ENCODE measurements at regions not wholly inside any gene's neighbourhood (a gene's known extent, or its start where the extent isn't known, plus 50 kb on each side); places are given as distances from the start of the nearest gene placed in this dataset.

- no peaks in the 10 kb centered on the region for H3K4me1 Mint-ChIP-seq
- TF ChIP-seq, protein P1, sequence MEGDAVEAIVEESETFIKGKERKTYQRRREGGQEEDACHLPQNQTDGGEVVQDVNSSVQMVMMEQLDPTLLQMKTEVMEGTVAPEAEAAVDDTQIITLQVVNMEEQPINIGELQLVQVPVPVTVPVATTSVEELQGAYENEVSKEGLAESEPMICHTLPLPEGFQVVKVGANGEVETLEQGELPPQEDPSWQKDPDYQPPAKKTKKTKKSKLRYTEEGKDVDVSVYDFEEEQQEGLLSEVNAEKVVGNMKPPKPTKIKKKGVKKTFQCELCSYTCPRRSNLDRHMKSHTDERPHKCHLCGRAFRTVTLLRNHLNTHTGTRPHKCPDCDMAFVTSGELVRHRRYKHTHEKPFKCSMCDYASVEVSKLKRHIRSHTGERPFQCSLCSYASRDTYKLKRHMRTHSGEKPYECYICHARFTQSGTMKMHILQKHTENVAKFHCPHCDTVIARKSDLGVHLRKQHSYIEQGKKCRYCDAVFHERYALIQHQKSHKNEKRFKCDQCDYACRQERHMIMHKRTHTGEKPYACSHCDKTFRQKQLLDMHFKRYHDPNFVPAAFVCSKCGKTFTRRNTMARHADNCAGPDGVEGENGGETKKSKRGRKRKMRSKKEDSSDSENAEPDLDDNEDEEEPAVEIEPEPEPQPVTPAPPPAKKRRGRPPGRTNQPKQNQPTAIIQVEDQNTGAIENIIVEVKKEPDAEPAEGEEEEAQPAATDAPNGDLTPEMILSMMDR (IDR thresholded peaks at IDR 0.05) = no peak
- ChIA-PET CTCF (no interaction called here), POLR2A (no interaction called here)
- H3K27me3 Mint-ChIP-seq = peaks cover 3% of the 10 kb centered on the region
- H3K27ac Mint-ChIP-seq = no peak overlapping the region
- H3K9me3 Mint-ChIP-seq = peaks cover 11% of the 10 kb centered on the region
- peaks cover 2% of the 10 kb centered on the region for H3K36me3 Mint-ChIP-seq (ENCODE audit: low read depth)
- no peak for ATAC-seq (ENCODE audit: low read depth)
- H3K4me3 Mint-ChIP-seq = no peak overlapping the region
- DNase-seq = no peak
- intact Hi-C loops (cut with micrococcal nuclease) = no loop called here
Measured at GRCh38 chr2:105584435-105585010, 160.2 kb upstream of the NCK2 start.

DNA sequence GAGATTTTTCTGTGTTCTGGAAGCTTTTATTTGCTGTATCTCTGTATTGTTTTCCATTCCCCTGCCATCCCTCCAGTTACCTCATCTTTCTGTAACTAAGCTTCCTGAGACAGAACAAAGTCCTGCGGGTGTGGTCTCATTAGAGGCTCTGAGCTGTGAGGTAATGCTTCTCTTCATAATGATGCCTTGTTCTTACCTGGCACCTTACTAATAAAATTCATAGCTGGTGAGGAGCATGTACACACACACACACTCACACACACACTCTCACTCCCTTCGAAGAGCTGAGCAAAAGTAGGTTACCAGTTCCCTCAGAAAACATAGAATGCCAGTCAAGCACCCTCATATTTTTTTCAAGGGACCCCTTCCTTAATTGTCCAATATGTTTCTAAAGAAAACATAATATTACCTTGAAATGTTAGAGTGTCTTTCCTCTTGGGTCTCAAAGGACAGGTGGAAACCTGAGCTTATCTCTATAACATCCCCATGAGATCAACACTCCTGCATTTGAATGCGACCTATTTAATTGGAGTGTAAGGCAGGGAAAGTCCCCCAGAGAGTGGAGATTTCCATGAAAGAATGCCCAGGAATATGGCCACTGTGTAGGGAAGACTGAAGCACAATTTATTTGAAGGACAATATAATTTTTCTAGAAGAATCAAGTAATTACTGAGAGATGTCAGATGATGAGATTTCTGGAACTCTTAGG, 161.6 kb upstream of the NCK2 start:
- no peak for DNase-seq
- POLR2A ChIA-PET = no interaction called here
- peaks cover 3% of the 10 kb centered on the region for H3K27me3 Mint-ChIP-seq
- no peak overlapping the region for H3K4me3 Mint-ChIP-seq
- CTCF ChIA-PET = no interaction called here
- no peaks in the 10 kb centered on the region for H3K36me3 Mint-ChIP-seq (ENCODE audit: low read depth)
- intact Hi-C loops (cut with micrococcal nuclease) = no loop called here
- no peak overlapping the region for H3K27ac Mint-ChIP-seq
- no peak for ATAC-seq (ENCODE audit: low read depth)
- no peaks in the 10 kb centered on the region for H3K4me1 Mint-ChIP-seq
- TF ChIP-seq, protein P1 (IDR thresholded peaks at IDR 0.05) = no peak
- H3K9me3 Mint-ChIP-seq = peaks cover 2% of the 10 kb centered on the region

GRCh38 chr2:105581555-105581944, 163.2 kb upstream of the NCK2 start:
- H3K36me3 Mint-ChIP-seq (ENCODE audit: low read depth) = no peaks in the 10 kb centered on the region
- TF ChIP-seq, protein P1 (IDR thresholded peaks at IDR 0.05) = no peak
- H3K4me3 Mint-ChIP-seq = no peak overlapping the region
- ChIA-PET POLR2A (no interaction called here), CTCF (no interaction called here)
- intact Hi-C loops (cut with micrococcal nuclease) = no loop called here
- H3K27me3 Mint-ChIP-seq = peaks cover 3% of the 10 kb centered on the region
- no peaks in the 10 kb centered on the region for H3K9me3 Mint-ChIP-seq
- peaks cover 3% of the 10 kb centered on the region for H3K4me1 Mint-ChIP-seq
- DNase-seq (no peak), ATAC-seq (ENCODE audit: low read depth) (no peak)
- H3K27ac Mint-ChIP-seq = no peak overlapping the region

DNA sequence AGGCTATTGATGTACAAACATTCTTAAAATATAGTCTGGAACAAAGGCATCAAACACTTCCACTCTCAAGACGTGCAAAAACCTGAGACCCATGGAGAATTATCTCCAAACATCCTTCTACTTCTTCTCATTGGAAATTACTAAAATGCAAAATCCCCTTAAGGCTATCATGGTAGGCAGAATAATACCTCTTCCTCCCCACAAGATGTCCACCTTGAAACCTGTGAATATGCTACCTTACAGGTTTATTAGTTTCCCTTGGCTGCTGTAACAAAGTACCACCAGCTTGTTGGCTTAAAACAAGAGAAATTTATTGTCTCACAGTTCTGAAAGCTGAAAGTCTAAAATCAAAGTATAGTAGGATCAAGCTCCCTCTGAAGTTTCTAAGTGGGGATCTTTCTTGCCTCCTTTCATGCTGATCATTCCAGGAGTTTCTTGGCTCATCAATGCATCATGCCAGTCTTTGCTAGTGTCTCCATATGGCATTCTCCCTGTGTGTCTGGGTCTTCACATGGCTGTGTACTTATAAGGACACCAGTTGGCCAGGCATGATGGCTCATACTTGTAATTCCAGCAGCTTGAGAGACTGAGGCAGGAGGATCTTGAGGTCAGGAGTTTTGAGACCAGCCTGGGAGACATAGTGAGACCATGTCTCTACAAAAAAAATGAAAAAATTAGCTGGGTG, 163.7 kb upstream of the NCK2 start:
- ATAC-seq (ENCODE audit: low read depth) = no peak
- Mint-ChIP-seq H3K4me1 (peaks cover 7% of the 10 kb centered on the region), H3K4me3 (no peak overlapping the region), H3K36me3 (ENCODE audit: low read depth) (no peaks in the 10 kb centered on the region), H3K9me3 (no peaks in the 10 kb centered on the region), H3K27ac (no peak overlapping the region), H3K27me3 (peaks cover 6% of the 10 kb centered on the region)
- intact Hi-C loops (cut with micrococcal nuclease) = no loop called here
- POLR2A ChIA-PET = no interaction called here
- TF ChIP-seq, protein P1 (IDR thresholded peaks at IDR 0.05) = no peak
- no peak for DNase-seq
- CTCF ChIA-PET = no interaction called here

DNA sequence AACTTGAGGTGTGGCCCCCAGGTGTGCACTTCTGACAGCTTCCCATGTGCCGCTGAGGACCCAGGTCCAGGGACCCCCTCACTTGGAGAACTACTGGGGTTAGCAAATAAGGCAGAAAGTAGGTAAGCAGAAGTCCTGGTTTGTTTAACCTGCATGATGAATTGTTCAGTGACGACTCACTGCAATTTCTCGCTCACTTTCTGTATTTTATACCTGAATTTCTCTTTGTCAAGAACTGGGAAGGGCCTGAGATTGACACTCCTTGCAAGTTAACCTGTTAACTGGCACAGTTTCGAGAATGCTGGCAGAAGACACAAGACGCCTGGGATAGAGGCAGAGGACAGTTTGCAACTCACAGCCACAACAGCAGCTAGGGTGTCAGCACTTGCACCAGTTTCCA, 164.5 kb upstream of the NCK2 start:
- H3K4me3 Mint-ChIP-seq = no peak overlapping the region
- H3K4me1 Mint-ChIP-seq = peaks cover 7% of the 10 kb centered on the region
- ATAC-seq (ENCODE audit: low read depth) (no peak), DNase-seq (no peak)
- ChIA-PET POLR2A (no interaction called here), CTCF (no interaction called here)
- H3K27ac Mint-ChIP-seq = no peak overlapping the region
- no peaks in the 10 kb centered on the region for H3K9me3 Mint-ChIP-seq
- H3K36me3 Mint-ChIP-seq (ENCODE audit: low read depth) = no peaks in the 10 kb centered on the region
- intact Hi-C loops (cut with micrococcal nuclease) = no loop called here
- TF ChIP-seq, protein P1 (IDR thresholded peaks at IDR 0.05) = no peak
- peaks cover 9% of the 10 kb centered on the region for H3K27me3 Mint-ChIP-seq

Data from activated B cell treated with CpG ODN at 0.5 μM for 24 hours (primary cell).